A549 (cell line): ENCODE measurements at regions not wholly inside any gene's neighbourhood (a gene's known extent, or its start where the extent isn't known, plus 50 kb on each side); places are given as distances from the start of the nearest gene placed in this dataset.

ENCODE experiments used
- CEBPB ChIP-seq, 2 experiments: fragments of >200 bp in 1 of 2; sonication (Bioruptor Twin) in 1 of 2; formaldehyde crosslinking in 1 of 2; IDR thresholded peaks; 2 replicates each; pipeline ENCODE4 v1.6.1; 2012 to 2016
- EP300 ChIP-seq, 2 experiments: fragments of >200 bp; sonication (Bioruptor Twin); formaldehyde crosslinking; IDR thresholded peaks; 2 replicates in 1 of 2; 3 replicates in 1 of 2; pipeline ENCODE4 v1.6.1; 2016 to 2017
- RAD21 ChIP-seq, 2 experiments: fragments of >200 bp in 1 of 2; sonication (Bioruptor Twin) in 1 of 2; formaldehyde crosslinking in 1 of 2; IDR thresholded peaks in 1 of 2; conservative IDR thresholded peaks in 1 of 2; 2 replicates in 1 of 2; 3 replicates in 1 of 2; pipeline ENCODE4 v1.6.1; 2012 to 2018; ENCODE audit warnings: inconsistent platforms in 1 of 2
- RCOR1 ChIP-seq: fragments of 150-350 bp; IDR thresholded peaks from 2 replicates; pipeline ENCODE4 v1.6.1; 2014; ENCODE audit warnings: antibody characterized with exemption, low read length, low read depth
- RFX5 ChIP-seq: fragments of 450-650 bp; IDR thresholded peaks from 2 replicates; pipeline ENCODE4 v1.7.1; 2014; ENCODE audit warnings: antibody characterized with exemption, mild to moderate bottlenecking, moderate library complexity
- SMC3 ChIP-seq: fragments of >200 bp; sonication (Bioruptor Twin); formaldehyde crosslinking; IDR thresholded peaks from 3 replicates; pipeline ENCODE4 v1.6.1; 2018; ENCODE audit warnings: inconsistent platforms
- TF ChIP-seq, protein P1 (sequence below): fragments of 200-600 bp; sonication (generic); IDR thresholded peaks from 2 replicates; pipeline ENCODE4 v1.6.1; 2016; ENCODE audit warnings: antibody characterized with exemption, mild to moderate bottlenecking, moderate library complexity
- TF ChIP-seq, protein P2 (sequence below): fragments of >200 bp; sonication (Bioruptor Twin); formaldehyde crosslinking; IDR thresholded peaks from 3 replicates; pipeline ENCODE4 v1.5.1; 2016

DNA sequence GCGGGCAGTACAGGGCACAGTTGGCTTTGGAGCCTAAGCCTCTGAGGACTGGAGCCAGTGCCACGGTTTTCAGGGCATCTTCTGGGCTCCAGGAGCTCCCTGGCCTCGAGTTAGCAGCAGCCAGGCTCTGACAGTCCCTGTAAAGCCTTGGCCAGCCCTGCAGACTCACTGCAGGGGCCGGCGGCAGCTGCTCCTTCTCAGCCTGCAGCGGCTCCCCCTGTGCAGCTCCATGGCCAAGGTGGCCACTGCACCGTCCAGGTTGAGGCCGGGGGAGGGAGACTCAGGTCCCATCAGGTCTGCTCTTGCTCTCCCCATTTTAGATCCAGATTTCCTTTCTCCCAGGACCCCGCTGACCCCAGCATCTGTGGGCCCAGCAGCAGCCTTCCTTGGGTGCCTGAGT lies 1461.1 kb downstream of the BRD1 start:
- TF ChIP-seq, protein P1, sequence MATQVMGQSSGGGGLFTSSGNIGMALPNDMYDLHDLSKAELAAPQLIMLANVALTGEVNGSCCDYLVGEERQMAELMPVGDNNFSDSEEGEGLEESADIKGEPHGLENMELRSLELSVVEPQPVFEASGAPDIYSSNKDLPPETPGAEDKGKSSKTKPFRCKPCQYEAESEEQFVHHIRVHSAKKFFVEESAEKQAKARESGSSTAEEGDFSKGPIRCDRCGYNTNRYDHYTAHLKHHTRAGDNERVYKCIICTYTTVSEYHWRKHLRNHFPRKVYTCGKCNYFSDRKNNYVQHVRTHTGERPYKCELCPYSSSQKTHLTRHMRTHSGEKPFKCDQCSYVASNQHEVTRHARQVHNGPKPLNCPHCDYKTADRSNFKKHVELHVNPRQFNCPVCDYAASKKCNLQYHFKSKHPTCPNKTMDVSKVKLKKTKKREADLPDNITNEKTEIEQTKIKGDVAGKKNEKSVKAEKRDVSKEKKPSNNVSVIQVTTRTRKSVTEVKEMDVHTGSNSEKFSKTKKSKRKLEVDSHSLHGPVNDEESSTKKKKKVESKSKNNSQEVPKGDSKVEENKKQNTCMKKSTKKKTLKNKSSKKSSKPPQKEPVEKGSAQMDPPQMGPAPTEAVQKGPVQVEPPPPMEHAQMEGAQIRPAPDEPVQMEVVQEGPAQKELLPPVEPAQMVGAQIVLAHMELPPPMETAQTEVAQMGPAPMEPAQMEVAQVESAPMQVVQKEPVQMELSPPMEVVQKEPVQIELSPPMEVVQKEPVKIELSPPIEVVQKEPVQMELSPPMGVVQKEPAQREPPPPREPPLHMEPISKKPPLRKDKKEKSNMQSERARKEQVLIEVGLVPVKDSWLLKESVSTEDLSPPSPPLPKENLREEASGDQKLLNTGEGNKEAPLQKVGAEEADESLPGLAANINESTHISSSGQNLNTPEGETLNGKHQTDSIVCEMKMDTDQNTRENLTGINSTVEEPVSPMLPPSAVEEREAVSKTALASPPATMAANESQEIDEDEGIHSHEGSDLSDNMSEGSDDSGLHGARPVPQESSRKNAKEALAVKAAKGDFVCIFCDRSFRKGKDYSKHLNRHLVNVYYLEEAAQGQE: no peak
- TF ChIP-seq, protein P2, sequence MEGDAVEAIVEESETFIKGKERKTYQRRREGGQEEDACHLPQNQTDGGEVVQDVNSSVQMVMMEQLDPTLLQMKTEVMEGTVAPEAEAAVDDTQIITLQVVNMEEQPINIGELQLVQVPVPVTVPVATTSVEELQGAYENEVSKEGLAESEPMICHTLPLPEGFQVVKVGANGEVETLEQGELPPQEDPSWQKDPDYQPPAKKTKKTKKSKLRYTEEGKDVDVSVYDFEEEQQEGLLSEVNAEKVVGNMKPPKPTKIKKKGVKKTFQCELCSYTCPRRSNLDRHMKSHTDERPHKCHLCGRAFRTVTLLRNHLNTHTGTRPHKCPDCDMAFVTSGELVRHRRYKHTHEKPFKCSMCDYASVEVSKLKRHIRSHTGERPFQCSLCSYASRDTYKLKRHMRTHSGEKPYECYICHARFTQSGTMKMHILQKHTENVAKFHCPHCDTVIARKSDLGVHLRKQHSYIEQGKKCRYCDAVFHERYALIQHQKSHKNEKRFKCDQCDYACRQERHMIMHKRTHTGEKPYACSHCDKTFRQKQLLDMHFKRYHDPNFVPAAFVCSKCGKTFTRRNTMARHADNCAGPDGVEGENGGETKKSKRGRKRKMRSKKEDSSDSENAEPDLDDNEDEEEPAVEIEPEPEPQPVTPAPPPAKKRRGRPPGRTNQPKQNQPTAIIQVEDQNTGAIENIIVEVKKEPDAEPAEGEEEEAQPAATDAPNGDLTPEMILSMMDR: no peak
- TF ChIP-seq EP300 (IDR thresholded peaks at IDR 0.05): no peak
- TF ChIP-seq RFX5: no peak
- no peak for TF ChIP-seq SMC3
- no peak for TF ChIP-seq RCOR1
- no peak for TF ChIP-seq RAD21 (conservative IDR thresholded peaks at IDR 0.05 in 1 of 2, IDR thresholded peaks at IDR 0.05 in 1 of 2)
- TF ChIP-seq CEBPB (IDR thresholded peaks at IDR 0.05): no peak
